Fibroblast of gingiva (primary cell): ENCODE measurements at regions not wholly inside any gene's neighbourhood (a gene's known extent, or its start where the extent isn't known, plus 50 kb on each side); places are given as distances from the start of the nearest gene placed in this dataset.

Experiments
- DNase-seq: peaks from one replicate; pipeline ENCODE4 v3.0.0-alpha.2; 2011; ENCODE audit warnings: low read depth

GRCh38 chr21:41651830-41652229 is 115.0 kb downstream of the RIPK4 start:
- DNase-seq = no peak

GRCh38 chr21:41651406-41651805 is 115.4 kb downstream of the RIPK4 start:
- DNase-seq = no peak

- DNase-seq = no peak
Measured at GRCh38 chr21:41650526-41651145, 116.2 kb downstream of the RIPK4 start.

GRCh38 chr21:41648591-41649031 is 118.2 kb downstream of the RIPK4 start:
- peak; percentile 26 for DNase-seq

- DNase-seq = no peak
Measured at GRCh38 chr21:41647806-41648561, 118.9 kb downstream of the RIPK4 start.

GRCh38 chr21:41643246-41643966 is 123.4 kb downstream of the RIPK4 start:
- DNase-seq = no peak

- DNase-seq = peak; percentile 85
Measured at GRCh38 chr21:41641821-41642701, 124.8 kb downstream of the RIPK4 start.

- DNase-seq = no peak
Measured at GRCh38 chr21:41641510-41641815, 125.4 kb downstream of the RIPK4 start.

- peak; percentile 38 for DNase-seq
Measured at GRCh38 chr21:41640748-41641509, 125.9 kb downstream of the RIPK4 start.

GRCh38 chr21:41639766-41640165 is 127.1 kb downstream of the RIPK4 start:
- no peak for DNase-seq

GRCh38 chr21:41639336-41639735 is 127.5 kb downstream of the RIPK4 start:
- no peak for DNase-seq

GRCh38 chr21:41638201-41638790 is 128.6 kb downstream of the RIPK4 start:
- no peak for DNase-seq

- DNase-seq = no peak
Measured at GRCh38 chr21:41636636-41637630, 129.0 kb upstream of the TMPRSS2 start.

- DNase-seq = no peak
Measured at GRCh38 chr21:41635874-41636273, 127.9 kb upstream of the TMPRSS2 start.

GRCh38 chr21:41634858-41635257 is 126.9 kb upstream of the TMPRSS2 start:
- DNase-seq = no peak

- no peak for DNase-seq
Measured at GRCh38 chr21:41634211-41634694, 126.3 kb upstream of the TMPRSS2 start.

GRCh38 chr21:41633627-41634026 is 125.7 kb upstream of the TMPRSS2 start:
- no peak for DNase-seq

GRCh38 chr21:41632748-41633475 is 125.0 kb upstream of the TMPRSS2 start:
- no peak for DNase-seq
